ENCODE measurements at regions not wholly inside any gene's neighbourhood (a gene's known extent, or its start where the extent isn't known, plus 50 kb on each side); places are given as distances from the start of the nearest gene placed in this dataset.

DNA sequence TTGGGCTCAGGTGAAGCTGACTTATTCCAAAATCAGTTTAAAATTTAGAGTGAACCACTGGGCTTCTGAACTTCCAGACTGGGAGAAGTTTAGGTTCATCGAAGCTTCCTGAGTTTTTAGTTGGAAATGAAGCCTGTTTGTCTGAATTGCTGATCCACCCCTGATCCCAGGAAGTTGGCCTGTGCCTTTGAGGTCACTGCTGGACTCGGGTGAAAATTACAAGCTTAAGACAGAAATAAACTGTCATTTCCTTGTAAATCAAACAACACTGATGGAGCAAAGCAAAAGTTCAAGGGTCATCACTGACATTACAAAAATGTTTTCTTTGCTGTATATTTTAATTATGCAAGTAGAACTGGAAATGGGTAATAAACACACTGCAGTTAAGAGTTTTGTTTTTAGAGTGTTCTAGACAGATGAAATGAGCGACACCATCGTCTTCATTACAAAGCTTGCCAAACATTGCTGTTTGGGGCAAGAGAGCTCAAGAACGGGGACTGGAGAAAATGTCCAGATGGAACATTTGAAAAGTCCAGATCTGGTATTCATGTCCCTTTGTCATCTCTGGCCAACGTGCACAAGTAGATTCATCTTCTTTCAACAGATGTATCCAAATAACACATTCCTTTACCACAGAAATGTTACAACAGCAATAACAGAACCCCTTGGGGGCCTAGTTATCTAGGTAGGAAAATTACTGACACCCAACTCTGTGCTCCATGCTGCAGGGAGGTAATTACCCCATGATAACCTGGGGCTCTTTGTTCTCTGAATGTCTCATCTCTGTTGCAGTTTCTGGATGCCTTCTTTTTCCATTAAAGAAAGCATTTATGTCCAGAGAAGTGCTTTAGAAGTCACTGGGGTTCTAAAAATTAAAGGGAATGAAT is 142.4 kb upstream of the ERCC6L2 start:
- no peaks in the 10 kb centered on the region for H3K27me3 ChIP-seq
- H3K36me3 ChIP-seq: no peaks in the 10 kb centered on the region
- peaks cover 0 to 4% (median 0%) of the 10 kb centered on the region in 4 donors for H3K9me3 ChIP-seq
- 36 to 43% methylated on average over 6 of the region's 6 CpGs for WGBS, 2 donors
- H3K27ac ChIP-seq: peak overlapping the region in 3 of 4 donors; percentile 2 to 66 (median 44)
- peak in 1 of 2 donors; percentile 19 for DNase-seq (ENCODE audit: low spot score in 2 of 2)
- no peak overlapping the region for H3K4me3 ChIP-seq
- TF ChIP-seq POLR2A (IDR thresholded peaks at IDR 0.05): no peak
- TF ChIP-seq EP300 (IDR thresholded peaks at IDR 0.05): peak in 1 of 2 donors; percentile 26
- H3K4me1 ChIP-seq: peaks cover 0 to 42% (median 10%) of the 10 kb centered on the region in 4 donors

- Histone ChIP-seq H3K9me3 (peaks cover 0 to 4% (median 0%) of the 10 kb centered on the region in 4 donors), H3K36me3 (no peaks in the 10 kb centered on the region), H3K4me3 (no peak overlapping the region), H3K27me3 (no peaks in the 10 kb centered on the region), H3K27ac (peak overlapping the region in 1 of 4 donors; percentile 66), H3K4me1 (peaks cover 0 to 45% (median 10%) of the 10 kb centered on the region in 4 donors)
- TF ChIP-seq EP300 (IDR thresholded peaks at IDR 0.05) (no peak), POLR2A (IDR thresholded peaks at IDR 0.05) (no peak), CTCF (IDR thresholded peaks at IDR 0.05) (no peak)
- no peak for DNase-seq (ENCODE audit: low spot score in 2 of 2)
- WGBS, 2 donors: 79 to 99% methylated on average over 3 of the region's 3 CpGs
These were observed 143.6 kb upstream of the ERCC6L2 start for GRCh38 chr9:95731876-95732275.

- H3K4me3 ChIP-seq: no peak overlapping the region
- H3K36me3 ChIP-seq: no peaks in the 10 kb centered on the region
- no peak for DNase-seq (ENCODE audit: low spot score in 2 of 2)
- TF ChIP-seq POLR2A (IDR thresholded peaks at IDR 0.05) (no peak), EP300 (IDR thresholded peaks at IDR 0.05) (no peak), CTCF (IDR thresholded peaks at IDR 0.05) (no peak)
- no peaks in the 10 kb centered on the region for H3K27me3 ChIP-seq
- peaks cover 0 to 39% (median 10%) of the 10 kb centered on the region in 4 donors for H3K4me1 ChIP-seq
- WGBS, 2 donors: 75 to 81% methylated on average over 5 of the region's 5 CpGs
- H3K27ac ChIP-seq: no peak overlapping the region
- peaks cover 0 to 4% (median 0%) of the 10 kb centered on the region in 4 donors for H3K9me3 ChIP-seq
These were observed 145.7 kb upstream of the ERCC6L2 start for GRCh38 chr9:95729669-95730368.

DNA sequence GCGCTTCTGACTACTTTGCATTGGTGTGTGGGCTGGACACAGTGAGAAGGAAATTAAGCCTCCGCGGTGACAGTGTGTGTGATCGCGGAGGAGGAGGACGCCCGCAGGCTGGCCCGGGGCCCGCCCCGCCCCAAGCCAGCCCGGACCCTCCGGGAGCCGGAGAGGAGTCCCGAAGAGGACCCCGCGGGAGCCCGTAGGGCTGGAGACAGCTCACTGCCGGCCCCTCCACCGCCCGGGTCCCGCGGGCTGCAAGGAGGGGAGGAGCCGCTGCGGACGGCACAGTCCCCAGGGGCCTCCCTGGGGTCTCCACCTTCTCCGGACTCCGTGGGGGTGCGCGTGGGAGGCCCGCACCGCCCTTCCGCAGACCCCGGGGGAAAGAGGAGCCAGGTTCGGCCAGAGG is 146.4 kb upstream of the ERCC6L2 start:
- H3K27me3 ChIP-seq: no peaks in the 10 kb centered on the region
- no peak for DNase-seq (ENCODE audit: low spot score in 2 of 2)
- TF ChIP-seq CTCF (IDR thresholded peaks at IDR 0.05) (no peak), POLR2A (IDR thresholded peaks at IDR 0.05) (no peak), EP300 (IDR thresholded peaks at IDR 0.05) (no peak)

DNA sequence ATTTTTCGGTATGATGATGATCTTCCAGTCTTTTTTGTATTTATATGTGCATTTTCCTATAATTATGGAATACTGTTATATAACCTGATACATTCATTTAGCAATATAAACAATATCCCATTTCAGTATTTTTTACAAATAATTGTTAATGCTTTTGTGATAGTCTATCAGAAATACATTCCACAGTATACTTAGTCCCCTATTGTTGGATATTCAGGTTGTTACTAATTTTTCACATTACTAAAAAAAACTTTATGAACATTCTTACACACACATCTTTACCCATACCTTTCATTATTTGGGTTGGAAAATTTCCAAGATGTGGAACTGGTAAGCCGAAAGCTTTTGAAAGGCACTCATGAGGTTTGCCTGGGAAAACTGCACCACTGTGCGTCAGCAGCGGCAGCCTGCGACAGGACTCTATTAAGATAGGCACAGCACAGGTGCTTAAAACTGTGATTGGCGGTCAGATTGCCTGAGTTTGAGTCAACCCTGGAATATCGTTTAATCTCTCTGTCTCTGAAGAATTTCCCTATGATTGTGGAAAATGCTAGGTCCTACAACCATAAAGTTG is 147.5 kb upstream of the ERCC6L2 start:
- no peak for TF ChIP-seq POLR2A (IDR thresholded peaks at IDR 0.05)
- no peak for TF ChIP-seq EP300 (IDR thresholded peaks at IDR 0.05)
- no peak for TF ChIP-seq CTCF (IDR thresholded peaks at IDR 0.05)
- no peak overlapping the region for H3K4me3 ChIP-seq

More for the DNA sequence above, 146.4 kb upstream of the ERCC6L2 start:
- Histone ChIP-seq H3K4me3 (no peak overlapping the region), H3K27ac (no peak overlapping the region), H3K36me3 (no peaks in the 10 kb centered on the region), H3K9me3 (peaks cover 0 to 4% (median 0%) of the 10 kb centered on the region in 4 donors), H3K4me1 (peaks cover 0 to 32% (median 6%) of the 10 kb centered on the region in 4 donors)
- 93 to 95% methylated on average over 13 to 30 of the region's 34 CpGs for WGBS, 2 donors

More for the DNA sequence above, 147.5 kb upstream of the ERCC6L2 start:
- H3K4me1 ChIP-seq: peaks cover 0 to 22% (median under 1%) of the 10 kb centered on the region in 4 donors
- WGBS, 2 donors: 95% methylated on average over 7 of the region's 7 CpGs
- DNase-seq (ENCODE audit: low spot score in 2 of 2): no peak
- H3K27ac ChIP-seq: no peak overlapping the region
- no peaks in the 10 kb centered on the region for H3K27me3 ChIP-seq
- H3K9me3 ChIP-seq: peaks cover 0 to 4% (median 0%) of the 10 kb centered on the region in 4 donors
- H3K36me3 ChIP-seq: no peaks in the 10 kb centered on the region
